NB4 (cell line): ENCODE measurements at regions not wholly inside any gene's neighbourhood (a gene's known extent, or its start where the extent isn't known, plus 50 kb on each side); places are given as distances from the start of the nearest gene placed in this dataset.

Experiments used
- DNase-seq: peaks from one replicate; pipeline ENCODE4 v3.0.0; 2010; ENCODE audit warnings: low read depth
- H3K4me3 ChIP-seq: one replicate; pipeline ENCODE4 v1.5.1; 2011; ENCODE audit warnings: mild to moderate bottlenecking, low read depth, low read length, moderate library complexity
- CTCF ChIP-seq: IDR thresholded peaks from one replicate; pipeline ENCODE4 v1.5.1; 2012; ENCODE audit warnings: low read depth, low read length
- MAX ChIP-seq: IDR thresholded peaks from 2 replicates; pipeline ENCODE4 v1.6.1; 2011; ENCODE audit warnings: low read depth, low read length
- MYC ChIP-seq: IDR thresholded peaks from 2 replicates; pipeline ENCODE4 v1.6.1; 2011; ENCODE audit warnings: low read depth, low read length
- POLR2A ChIP-seq: IDR thresholded peaks from 2 replicates; pipeline ENCODE4 v1.6.1; 2011; ENCODE audit warnings: mild to moderate bottlenecking; ENCODE audit not compliant: insufficient read length; ENCODE audit errors: extremely low read depth

- TF ChIP-seq CTCF = no peak
- TF ChIP-seq MAX = no peak
- TF ChIP-seq POLR2A = no peak
- no peak for TF ChIP-seq MYC
- H3K4me3 ChIP-seq = no peak overlapping the region
- no peak for DNase-seq
Measured at GRCh38 chr6:153787341-153787606, 251.8 kb upstream of the OPRM1 start.

- TF ChIP-seq MAX (no peak), POLR2A (no peak), CTCF (no peak), MYC (no peak)
- no peak for DNase-seq
- no peak overlapping the region for H3K4me3 ChIP-seq
Measured at GRCh38 chr6:153781306-153781705, 257.7 kb upstream of the OPRM1 start.

GRCh38 chr6:153780011-153780410, 259.0 kb upstream of the OPRM1 start:
- DNase-seq = no peak
- no peak for TF ChIP-seq MYC
- TF ChIP-seq CTCF = no peak
- TF ChIP-seq POLR2A = no peak
- TF ChIP-seq MAX = no peak
- H3K4me3 ChIP-seq = no peak overlapping the region

- no peak for DNase-seq
- no peak for TF ChIP-seq POLR2A
- TF ChIP-seq MAX = no peak
- no peak for TF ChIP-seq MYC
- TF ChIP-seq CTCF = no peak
Measured at GRCh38 chr6:153778216-153778615, 260.8 kb upstream of the OPRM1 start.

GRCh38 chr6:153771577-153771976, 267.5 kb upstream of the OPRM1 start:
- no peak for DNase-seq
- TF ChIP-seq MAX = no peak
- no peak for TF ChIP-seq CTCF
- TF ChIP-seq MYC = no peak
- TF ChIP-seq POLR2A = no peak
- H3K4me3 ChIP-seq = no peak overlapping the region

More at GRCh38 chr6:153778216-153778615, 260.8 kb upstream of the OPRM1 start:
- no peak overlapping the region for H3K4me3 ChIP-seq

- no peak overlapping the region for H3K4me3 ChIP-seq
- DNase-seq = no peak
- TF ChIP-seq MYC (no peak), MAX (no peak), CTCF (no peak), POLR2A (no peak)
Measured at GRCh38 chr6:153767127-153767526, 271.9 kb upstream of the OPRM1 start.
